Stimulated activated CD4-positive, alpha-beta T cell treated with anti-CD3 and anti-CD28 coated beads, Interleukin-1b, Interleukin-23, amount 100 ng/mL, for 4 hours (primary cell): ENCODE measurements at regions not wholly inside any gene's neighbourhood (a gene's known extent, or its start where the extent isn't known, plus 50 kb on each side); places are given as distances from the start of the nearest gene placed in this dataset.
"Not testable (repeated sequence)": the region's sequence is repeated elsewhere in the genome, so short reads cannot be mapped to it uniquely, and the experiment has no call there.

Experiments used
- DNase-seq, 2 donors: peaks; one replicate each; pipeline ENCODE4 v3.0.0-alpha.2; 2020; ENCODE audit warnings: low read depth in 2 of 2

DNA sequence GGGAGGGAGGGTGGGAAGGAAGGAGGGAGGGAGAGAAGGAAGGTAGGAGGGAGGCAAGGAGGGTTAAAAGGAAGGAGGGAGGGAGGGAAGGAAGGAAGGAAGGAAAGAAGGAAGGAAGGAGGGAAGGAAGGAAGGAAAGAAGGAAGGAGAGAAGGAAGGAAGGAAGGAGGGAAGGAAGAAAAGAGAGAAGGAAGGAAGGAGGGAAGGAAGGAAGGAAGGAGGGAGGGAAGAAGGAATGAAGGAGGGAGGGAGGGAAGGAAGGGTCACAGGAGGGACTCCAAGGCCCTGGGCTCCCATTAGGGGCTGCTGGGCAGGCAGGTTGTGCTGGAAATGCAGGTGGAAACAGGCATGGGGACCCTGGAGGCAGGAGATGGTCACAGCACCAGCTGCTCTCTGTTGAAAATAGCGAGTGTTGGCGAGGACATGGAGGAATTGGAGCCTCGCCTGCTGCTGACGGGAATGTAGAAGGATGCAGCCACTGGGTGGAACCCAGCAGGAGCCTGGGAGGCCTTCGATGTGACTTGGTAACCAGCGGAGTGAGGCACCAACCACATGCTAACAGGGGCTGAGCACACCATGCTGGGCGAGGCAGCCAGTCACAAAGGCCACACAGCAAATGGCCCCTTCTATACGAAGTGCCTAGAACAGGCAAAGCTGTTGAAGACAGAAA, 217.3 kb upstream of the SGCG start:
- DNase-seq: not testable (repeated sequence)

DNA sequence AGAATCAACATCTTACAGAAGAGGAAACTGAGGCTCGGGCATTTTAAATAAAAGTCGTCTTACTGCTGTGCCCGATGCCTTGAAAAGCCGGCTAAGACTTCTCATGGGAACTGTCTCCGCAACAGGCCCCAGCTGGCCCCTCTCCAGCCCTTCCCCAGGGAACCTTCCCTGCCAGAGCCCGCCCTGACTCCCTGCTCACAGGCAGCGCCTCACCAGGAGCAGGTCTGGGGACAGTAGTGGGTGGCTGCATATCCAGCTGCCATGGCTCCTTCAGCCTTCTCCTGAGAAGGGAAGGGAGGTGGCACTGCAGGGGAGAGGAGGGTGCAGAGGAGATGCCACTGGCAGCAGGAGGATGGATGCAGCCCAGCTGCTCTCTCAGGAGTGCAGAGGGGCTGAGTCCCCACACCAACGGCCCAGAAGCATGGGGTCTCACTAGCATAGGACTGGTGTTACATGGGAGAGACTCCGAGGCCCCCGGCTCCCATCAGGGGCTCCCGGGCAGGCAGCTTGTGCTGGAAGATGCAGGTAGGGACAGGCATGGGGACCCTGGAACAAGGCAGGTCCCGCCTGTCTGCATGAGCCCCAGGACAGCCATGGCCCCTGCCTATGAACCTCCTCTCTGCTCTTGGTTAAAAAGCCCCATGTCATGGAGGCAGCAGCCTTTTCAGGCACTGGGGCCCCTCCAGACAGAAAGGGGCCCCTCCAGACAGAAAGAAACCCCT, 216.4 kb upstream of the SGCG start:
- no peak for DNase-seq

GRCh38 chr13:22965011-22965857, 215.5 kb upstream of the SGCG start:
- not testable (repeated sequence) for DNase-seq

DNA sequence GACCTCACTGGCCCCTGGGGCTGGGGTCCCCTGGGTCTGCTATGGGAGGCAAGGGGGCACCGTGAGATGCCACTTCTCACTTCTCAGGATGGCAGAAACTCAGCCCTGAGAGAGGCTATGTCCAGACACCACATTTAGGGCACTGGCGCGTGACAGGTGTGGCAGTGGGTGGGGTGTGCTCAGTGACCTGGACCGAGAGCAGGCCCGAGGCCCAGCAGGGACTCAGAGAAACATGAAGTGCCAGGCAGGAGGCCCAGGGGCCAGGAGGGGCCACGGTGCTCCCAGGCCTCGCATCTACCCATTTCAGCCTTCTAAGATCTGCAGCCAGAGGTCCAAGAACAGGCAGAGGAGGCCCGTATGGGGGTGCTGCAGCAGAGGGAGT, 214.9 kb upstream of the SGCG start:
- not testable (repeated sequence) for DNase-seq

DNA sequence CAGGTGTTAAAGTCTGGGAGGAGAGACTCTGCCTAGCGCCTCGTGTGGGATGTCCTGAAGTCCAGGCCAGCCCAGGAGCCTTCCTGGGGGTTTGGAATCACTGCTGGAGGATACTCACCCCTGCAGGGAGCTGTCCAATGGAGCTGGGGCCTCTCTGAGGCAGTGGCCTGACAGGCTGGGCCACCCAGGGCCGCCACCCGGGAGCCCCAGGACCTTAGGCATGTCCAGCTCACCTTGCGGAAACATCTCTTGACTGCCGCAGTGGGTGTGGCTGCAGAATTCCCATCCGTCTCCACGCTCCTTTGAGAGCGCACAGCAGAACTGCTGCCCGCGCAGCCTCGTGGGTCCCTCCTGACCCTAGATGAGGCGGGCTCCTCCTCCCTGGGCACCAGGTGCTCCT, 214.0 kb upstream of the SGCG start:
- not testable (repeated sequence) for DNase-seq

- DNase-seq: no peak
Observed at GRCh38 chr13:22967669-22968068, 213.1 kb upstream of the SGCG start.

- no peak for DNase-seq
Observed at GRCh38 chr13:22979952-22980351, 200.8 kb upstream of the SGCG start.

GRCh38 chr13:22980936-22981335, 199.8 kb upstream of the SGCG start:
- no peak for DNase-seq

GRCh38 chr13:22993148-22993547, 187.6 kb upstream of the SGCG start:
- no peak for DNase-seq

GRCh38 chr13:23003446-23003845, 177.3 kb upstream of the SGCG start:
- no peak for DNase-seq

DNA sequence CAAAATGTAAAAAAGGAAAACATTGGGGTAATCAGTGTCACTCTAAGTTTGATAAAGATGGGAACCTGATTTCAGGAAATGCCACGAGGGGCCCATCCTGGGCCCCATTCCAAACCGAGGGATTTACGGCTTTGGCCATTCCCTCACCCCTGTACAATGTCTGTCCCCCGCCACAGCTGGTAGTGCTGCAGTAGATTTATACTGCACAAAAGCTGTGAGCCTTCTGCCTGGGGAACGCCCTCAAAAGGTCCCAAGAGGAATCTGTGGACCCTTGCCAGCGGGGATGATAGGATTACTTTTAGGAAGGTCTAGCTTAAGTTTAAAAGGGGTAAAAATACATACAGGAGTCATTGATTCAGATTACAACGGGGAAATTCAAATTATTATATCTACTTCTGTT, 173.4 kb upstream of the SGCG start:
- DNase-seq: no peak

GRCh38 chr13:23018143-23018542, 162.6 kb upstream of the SGCG start:
- no peak for DNase-seq

GRCh38 chr13:23020246-23020843, 160.4 kb upstream of the SGCG start:
- peak in 1 of 2 donors; percentile 1 for DNase-seq

DNA sequence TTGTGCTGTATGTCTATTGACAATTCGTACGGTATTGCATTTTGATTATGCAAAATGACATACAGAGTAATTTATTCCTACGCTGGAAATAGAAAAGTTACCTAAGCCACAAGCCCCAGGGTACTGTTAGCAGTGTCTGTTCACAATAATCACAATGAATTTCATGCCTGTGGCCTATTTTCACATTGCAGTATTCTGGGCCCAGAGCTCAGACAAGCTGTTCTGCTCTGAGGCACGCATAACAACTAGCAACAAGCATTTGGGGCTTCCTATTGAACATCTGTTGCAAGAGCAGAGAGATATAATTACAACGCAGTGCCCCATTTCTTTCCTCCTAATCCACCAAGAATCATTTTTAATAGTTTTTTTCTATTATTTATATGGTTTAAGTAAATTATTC, 158.9 kb upstream of the SGCG start:
- no peak for DNase-seq

GRCh38 chr13:23022704-23023103, 158.1 kb upstream of the SGCG start:
- no peak for DNase-seq

DNA sequence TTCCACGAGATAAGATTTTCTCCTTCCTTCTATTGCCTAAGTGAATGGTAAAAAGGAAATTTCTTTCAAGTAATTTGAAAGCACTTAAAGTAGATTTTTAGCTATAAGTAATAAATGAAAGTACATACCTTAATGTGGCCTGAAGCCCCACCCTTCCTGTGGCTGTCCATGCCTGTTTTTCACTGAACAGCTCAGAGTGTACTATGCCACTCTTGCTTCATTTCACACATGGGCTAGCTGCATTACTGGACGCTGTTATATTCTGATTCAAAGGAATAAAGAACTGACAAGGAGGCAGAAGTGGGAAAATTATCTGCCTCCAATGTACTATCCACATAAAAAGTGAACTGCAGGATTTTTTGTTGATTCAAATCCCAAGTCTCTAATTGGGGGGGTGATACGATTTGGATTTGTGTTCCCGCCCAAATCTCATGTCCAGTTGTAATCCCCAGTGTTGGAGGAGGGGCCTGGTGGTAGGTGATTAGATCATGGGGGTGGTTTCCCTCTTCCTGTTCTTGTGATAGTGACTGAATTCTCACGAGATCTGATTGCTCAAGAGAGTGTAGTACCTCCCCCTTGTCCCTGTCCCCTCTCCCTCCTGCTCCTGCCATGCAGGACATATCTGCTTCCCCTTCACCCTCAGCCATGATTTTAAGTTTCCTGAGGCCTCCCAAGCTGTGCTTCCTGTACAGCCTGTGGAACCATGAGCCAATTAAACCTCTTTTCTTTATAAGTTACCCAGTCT, 154.7 kb upstream of the SGCG start:
- no peak for DNase-seq

GRCh38 chr13:23039266-23039935, 141.4 kb upstream of the SGCG start:
- no peak for DNase-seq

DNA sequence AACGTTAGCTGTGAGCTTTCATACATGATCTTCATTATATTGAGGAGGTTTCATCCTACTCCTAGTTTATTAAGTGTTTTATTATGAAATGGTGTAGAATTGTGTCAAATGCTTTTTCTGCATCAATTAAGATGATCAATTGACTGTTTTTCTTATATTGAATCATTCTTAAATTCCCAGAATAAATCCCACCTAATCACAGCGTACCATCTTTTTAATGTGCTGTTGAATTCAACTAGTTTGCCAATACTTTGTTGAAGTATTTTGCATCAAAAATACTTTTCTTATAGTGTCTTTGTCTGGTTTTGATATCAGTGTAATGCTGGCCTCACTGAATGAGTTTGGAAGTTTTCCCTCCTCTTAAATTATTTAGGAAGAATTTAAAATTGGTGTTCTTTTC, 138.6 kb upstream of the SGCG start:
- no peak for DNase-seq

- no peak for DNase-seq
Observed at GRCh38 chr13:23044906-23045305, 135.9 kb upstream of the SGCG start.

DNA sequence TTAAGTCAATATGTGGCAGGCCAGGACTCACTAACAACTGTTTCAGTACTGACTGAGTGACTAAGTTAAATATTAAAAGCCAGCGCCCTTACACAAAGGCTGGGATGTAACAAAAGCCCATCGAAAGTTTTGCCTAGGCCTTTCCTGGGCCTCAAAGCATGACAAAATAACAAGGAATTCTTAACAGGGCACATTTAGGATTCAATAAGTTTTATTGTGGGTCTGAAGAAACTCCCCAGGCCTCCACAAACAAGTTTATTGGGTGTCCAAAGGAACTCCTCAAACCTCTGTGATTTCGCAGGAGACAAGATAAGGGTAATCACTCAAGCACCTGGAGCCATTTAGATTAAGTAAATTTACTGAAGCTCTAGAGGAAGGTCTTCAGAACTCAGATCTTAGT, 130.7 kb upstream of the SGCG start:
- DNase-seq: no peak

DNA sequence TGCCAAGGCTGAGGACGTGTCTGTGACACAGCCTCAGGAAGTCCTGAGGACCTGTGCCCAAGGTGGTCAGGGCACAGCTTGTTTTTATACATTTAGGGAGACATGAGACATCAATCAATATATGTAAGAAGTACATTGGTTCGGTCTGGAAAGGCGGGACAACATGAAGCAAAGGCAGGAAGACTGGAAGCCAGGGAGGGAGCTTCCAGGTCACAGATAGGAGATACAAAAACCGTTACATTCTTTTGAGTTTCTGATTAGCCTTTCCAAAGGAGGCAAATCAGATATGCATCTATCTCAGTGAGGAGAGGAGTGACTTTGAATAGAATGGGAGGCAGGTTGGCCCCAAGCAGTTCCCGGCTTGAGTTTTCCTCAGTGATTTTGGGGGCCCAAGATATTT, 127.1 kb upstream of the SGCG start:
- not testable (repeated sequence) for DNase-seq
